ENCODE measurements at regions not wholly inside any gene's neighbourhood (a gene's known extent, or its start where the extent isn't known, plus 50 kb on each side); places are given as distances from the start of the nearest gene placed in this dataset.

GRCh38 chr2:58543442-58543841 lies 302.3 kb upstream of the FANCL start:
- no peak for ATAC-seq
- TF ChIP-seq PATZ1 (CRISPR knock-in tag; IDR thresholded peaks at IDR 0.05; ENCODE audit: borderline replicate concordance) (no peak), OSR1 (CRISPR knock-in tag; IDR thresholded peaks at IDR 0.05) (no peak), ZNF70 (CRISPR knock-in tag; IDR thresholded peaks at IDR 0.05) (no peak), BACH2 (CRISPR knock-in tag; IDR thresholded peaks at IDR 0.05; ENCODE audit: borderline replicate concordance) (no peak), ZNF8 (CRISPR knock-in tag; IDR thresholded peaks at IDR 0.05) (no peak), ESRRG (CRISPR knock-in tag; IDR thresholded peaks at IDR 0.05) (no peak), ZC3H10 (CRISPR knock-in tag; IDR thresholded peaks at IDR 0.05) (no peak), CSDC2 (CRISPR knock-in tag; IDR thresholded peaks at IDR 0.05) (no peak), TSHZ2 (CRISPR knock-in tag; IDR thresholded peaks at IDR 0.05) (no peak), TCF4 (CRISPR knock-in tag; IDR thresholded peaks at IDR 0.05; ENCODE audit: borderline replicate concordance) (no peak), ISL1 (CRISPR knock-in tag; IDR thresholded peaks at IDR 0.05) (no peak), PPARA (CRISPR knock-in tag; IDR thresholded peaks at IDR 0.05; ENCODE audit: borderline replicate concordance) (no peak), ARNTL (CRISPR knock-in tag; IDR thresholded peaks at IDR 0.05; ENCODE audit: borderline replicate concordance, low read depth) (no peak), POU6F1 (CRISPR knock-in tag; IDR thresholded peaks at IDR 0.05; ENCODE audit: borderline replicate concordance, low read depth) (no peak)

- no peak for ATAC-seq
- TF ChIP-seq ZNF8 (CRISPR knock-in tag; IDR thresholded peaks at IDR 0.05), result no peak
- no peak for TF ChIP-seq ZC3H10 (CRISPR knock-in tag; IDR thresholded peaks at IDR 0.05)
- TF ChIP-seq ZFP3 (CRISPR knock-in tag; IDR thresholded peaks at IDR 0.05), result no peak
- no peak for TF ChIP-seq ZNF565 (CRISPR knock-in tag; conservative IDR thresholded peaks at IDR 0.05; ENCODE audit: low read depth)
- TF ChIP-seq SNAI2 (CRISPR knock-in tag; IDR thresholded peaks at IDR 0.05), result no peak
- no peak for TF ChIP-seq POU6F1 (CRISPR knock-in tag; IDR thresholded peaks at IDR 0.05; ENCODE audit: borderline replicate concordance, low read depth)
- no peak for TF ChIP-seq CSRNP3 (CRISPR knock-in tag; IDR thresholded peaks at IDR 0.05)
- no peak for TF ChIP-seq TCF4 (CRISPR knock-in tag; IDR thresholded peaks at IDR 0.05; ENCODE audit: borderline replicate concordance)
- TF ChIP-seq TSHZ2 (CRISPR knock-in tag; IDR thresholded peaks at IDR 0.05), result no peak
- no peak for TF ChIP-seq ZNF70 (CRISPR knock-in tag; IDR thresholded peaks at IDR 0.05)
- TF ChIP-seq RARB (CRISPR knock-in tag; IDR thresholded peaks at IDR 0.05), result no peak
- TF ChIP-seq OSR1 (CRISPR knock-in tag; IDR thresholded peaks at IDR 0.05), result no peak
- no peak for TF ChIP-seq CSDC2 (CRISPR knock-in tag; IDR thresholded peaks at IDR 0.05)
These were observed 300.4 kb upstream of the FANCL start for GRCh38 chr2:58541511-58541910.
